Osteocyte (in vitro differentiated cells): ENCODE measurements at regions not wholly inside any gene's neighbourhood (a gene's known extent, or its start where the extent isn't known, plus 50 kb on each side); places are given as distances from the start of the nearest gene placed in this dataset.

Experiments used
- DNase-seq: peaks from one replicate; pipeline ENCODE4 v3.0.0; 2021; ENCODE audit warnings: mixed read lengths; ENCODE audit not compliant: unreplicated experiment; ENCODE audit errors: extremely low spot score
- H3K27ac Mint-ChIP-seq: one replicate; pipeline ENCODE4 v1.8.0; 2021; ENCODE audit warnings: mild to moderate bottlenecking, mixed read lengths; ENCODE audit not compliant: unreplicated experiment
- H3K27me3 Mint-ChIP-seq: one replicate; pipeline ENCODE4 v1.8.0; 2021; ENCODE audit warnings: mixed read lengths; ENCODE audit not compliant: unreplicated experiment
- H3K36me3 Mint-ChIP-seq: one replicate; pipeline ENCODE4 v1.8.0; 2021; ENCODE audit warnings: mixed read lengths; ENCODE audit not compliant: unreplicated experiment
- H3K4me1 Mint-ChIP-seq: one replicate; pipeline ENCODE4 v1.8.0; 2021; ENCODE audit warnings: mixed read lengths; ENCODE audit not compliant: unreplicated experiment
- H3K4me3 Mint-ChIP-seq: one replicate; pipeline ENCODE4 v1.8.0; 2021; ENCODE audit warnings: mild to moderate bottlenecking, moderate library complexity, mixed read lengths; ENCODE audit not compliant: unreplicated experiment
- H3K9me3 Mint-ChIP-seq: one replicate; pipeline ENCODE4 v1.8.0; 2021; ENCODE audit warnings: mixed read lengths; ENCODE audit not compliant: unreplicated experiment
- TF ChIP-seq, protein P1 (sequence below): fragments of 200-600 bp; sonication (generic); IDR thresholded peaks from 2 replicates; pipeline ENCODE4 v1.5.0; 2021; ENCODE audit warnings: antibody characterized with exemption, mild to moderate bottlenecking, moderate library complexity

DNA sequence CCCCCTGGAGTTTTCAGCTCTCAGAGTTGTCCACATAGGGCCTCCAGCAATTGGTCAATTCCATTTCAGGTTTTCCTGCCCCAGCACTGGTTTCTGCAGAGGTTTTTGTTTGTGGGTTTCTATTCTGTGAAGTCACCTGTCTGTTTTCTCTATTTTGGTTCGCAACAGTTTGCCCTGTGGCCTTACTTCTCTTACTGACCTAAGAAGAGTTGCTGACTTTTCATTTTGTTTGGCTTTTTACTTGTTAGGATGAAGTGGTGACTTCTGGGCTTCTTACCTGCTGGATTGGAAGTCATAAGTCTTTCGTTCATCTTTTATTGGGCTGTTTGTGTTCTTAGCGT is 196.4 kb upstream of the PARP11 start:
- H3K27me3 Mint-ChIP-seq = peaks cover 3% of the 10 kb centered on the region

DNA sequence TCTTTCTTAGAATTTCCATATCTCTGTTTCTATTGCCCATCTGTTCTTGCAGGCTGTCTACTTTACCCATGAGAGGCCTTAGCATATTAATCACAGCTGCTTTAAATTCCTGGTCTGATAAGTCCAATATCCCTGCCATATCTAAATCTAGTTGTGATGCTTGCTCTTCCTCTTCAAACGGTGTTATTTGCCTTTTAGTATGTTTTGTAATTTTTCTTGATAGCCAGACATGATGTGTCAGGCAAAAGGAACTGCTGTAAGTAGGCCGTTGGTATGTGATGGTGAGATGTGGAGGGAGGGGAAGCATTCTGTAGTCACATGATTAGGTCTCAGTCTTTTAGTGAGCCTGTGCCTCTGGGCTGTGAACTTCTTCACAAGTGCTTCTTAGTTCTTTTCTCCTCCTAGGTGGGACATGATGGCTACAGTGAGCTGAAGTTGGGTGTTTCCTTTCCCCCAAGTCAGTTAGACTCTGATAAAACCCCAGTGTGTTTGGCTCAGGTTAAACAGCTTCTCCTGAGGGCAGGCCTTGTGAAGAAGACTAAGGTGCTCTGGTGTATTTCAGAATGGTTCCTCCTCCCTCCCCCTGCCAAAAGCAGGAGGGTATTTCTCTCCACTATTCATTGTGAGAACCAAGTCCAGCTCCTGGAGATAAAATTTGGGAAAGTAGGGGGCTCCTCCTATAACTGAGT is 195.9 kb upstream of the PARP11 start:
- peaks cover 3% of the 10 kb centered on the region for H3K27me3 Mint-ChIP-seq
- TF ChIP-seq, protein P1, sequence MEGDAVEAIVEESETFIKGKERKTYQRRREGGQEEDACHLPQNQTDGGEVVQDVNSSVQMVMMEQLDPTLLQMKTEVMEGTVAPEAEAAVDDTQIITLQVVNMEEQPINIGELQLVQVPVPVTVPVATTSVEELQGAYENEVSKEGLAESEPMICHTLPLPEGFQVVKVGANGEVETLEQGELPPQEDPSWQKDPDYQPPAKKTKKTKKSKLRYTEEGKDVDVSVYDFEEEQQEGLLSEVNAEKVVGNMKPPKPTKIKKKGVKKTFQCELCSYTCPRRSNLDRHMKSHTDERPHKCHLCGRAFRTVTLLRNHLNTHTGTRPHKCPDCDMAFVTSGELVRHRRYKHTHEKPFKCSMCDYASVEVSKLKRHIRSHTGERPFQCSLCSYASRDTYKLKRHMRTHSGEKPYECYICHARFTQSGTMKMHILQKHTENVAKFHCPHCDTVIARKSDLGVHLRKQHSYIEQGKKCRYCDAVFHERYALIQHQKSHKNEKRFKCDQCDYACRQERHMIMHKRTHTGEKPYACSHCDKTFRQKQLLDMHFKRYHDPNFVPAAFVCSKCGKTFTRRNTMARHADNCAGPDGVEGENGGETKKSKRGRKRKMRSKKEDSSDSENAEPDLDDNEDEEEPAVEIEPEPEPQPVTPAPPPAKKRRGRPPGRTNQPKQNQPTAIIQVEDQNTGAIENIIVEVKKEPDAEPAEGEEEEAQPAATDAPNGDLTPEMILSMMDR = no peak
- no peak for DNase-seq
- no peak overlapping the region for H3K27ac Mint-ChIP-seq
- H3K36me3 Mint-ChIP-seq = no peaks in the 10 kb centered on the region
- H3K4me3 Mint-ChIP-seq = no peak overlapping the region
- H3K9me3 Mint-ChIP-seq = peaks cover 5% of the 10 kb centered on the region
- H3K4me1 Mint-ChIP-seq = no peaks in the 10 kb centered on the region

More for the DNA sequence above, 196.4 kb upstream of the PARP11 start:
- H3K36me3 Mint-ChIP-seq = no peaks in the 10 kb centered on the region
- no peak for DNase-seq
- H3K4me3 Mint-ChIP-seq = no peak overlapping the region
- H3K27ac Mint-ChIP-seq = no peak overlapping the region
- peaks cover 5% of the 10 kb centered on the region for H3K9me3 Mint-ChIP-seq
- H3K4me1 Mint-ChIP-seq = no peaks in the 10 kb centered on the region
- TF ChIP-seq, protein P1 = no peak

DNA sequence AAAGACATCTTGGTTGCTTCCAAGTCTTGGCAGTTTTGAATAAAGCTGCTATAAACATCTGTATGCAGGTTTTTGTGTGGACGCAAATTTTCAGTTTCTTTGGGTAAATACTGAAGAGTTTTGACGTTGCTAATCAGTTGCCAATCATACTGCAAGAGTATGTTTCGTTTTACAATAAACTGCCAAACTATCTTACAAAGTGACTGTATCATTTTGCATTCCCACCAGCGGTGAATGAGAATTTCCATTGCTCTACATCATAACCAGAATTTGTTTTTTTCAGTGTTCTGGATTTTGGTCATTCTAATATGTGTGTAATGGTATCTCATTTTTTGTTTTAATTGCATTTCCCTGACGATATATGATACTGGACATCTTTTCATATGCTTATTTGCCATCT is 190.8 kb upstream of the PARP11 start:
- Mint-ChIP-seq H3K4me3 (no peak overlapping the region), H3K9me3 (no peaks in the 10 kb centered on the region), H3K4me1 (no peaks in the 10 kb centered on the region), H3K27ac (no peak overlapping the region), H3K36me3 (no peaks in the 10 kb centered on the region), H3K27me3 (peaks cover 3% of the 10 kb centered on the region)
- no peak for DNase-seq
- TF ChIP-seq, protein P1 = no peak

DNA sequence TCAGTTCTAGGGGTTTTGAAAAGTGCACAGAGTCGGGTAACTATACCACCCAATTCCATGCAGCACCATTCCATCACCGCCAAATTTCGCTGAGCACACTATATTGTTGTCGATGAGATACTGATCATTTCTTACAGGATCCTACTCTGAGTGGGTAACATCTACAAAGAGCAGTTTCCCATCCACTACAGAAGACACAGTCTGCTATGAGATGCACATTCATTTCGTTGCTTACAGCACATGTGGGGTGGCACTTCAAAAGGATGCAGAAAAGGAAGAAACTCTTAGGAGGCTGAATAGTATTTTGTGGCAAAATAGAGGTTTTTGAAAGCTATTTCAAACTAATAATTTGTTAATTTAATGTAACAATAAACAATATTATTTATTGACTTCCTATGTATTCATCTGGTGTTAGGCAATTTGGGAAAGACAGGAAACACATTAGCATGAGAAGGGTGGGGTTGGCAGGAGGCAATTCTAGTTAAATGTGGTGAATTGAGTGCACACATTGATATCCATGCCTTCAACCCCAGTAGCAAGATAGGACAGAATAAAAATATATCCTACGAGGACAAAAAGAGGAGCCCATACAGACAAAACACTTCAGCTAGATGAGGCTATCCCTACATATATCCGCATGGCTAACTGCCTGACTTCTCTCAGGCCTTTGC is 186.8 kb upstream of the PARP11 start:
- H3K36me3 Mint-ChIP-seq = no peaks in the 10 kb centered on the region
- TF ChIP-seq, protein P1 = no peak
- no peak for DNase-seq
- H3K27ac Mint-ChIP-seq = no peak overlapping the region
- H3K9me3 Mint-ChIP-seq = no peaks in the 10 kb centered on the region
- H3K4me3 Mint-ChIP-seq = no peak overlapping the region
- peaks cover 12% of the 10 kb centered on the region for H3K27me3 Mint-ChIP-seq
- H3K4me1 Mint-ChIP-seq = no peaks in the 10 kb centered on the region
